ENCODE measurements at regions not wholly inside any gene's neighbourhood (a gene's known extent, or its start where the extent isn't known, plus 50 kb on each side); places are given as distances from the start of the nearest gene placed in this dataset.

DNA sequence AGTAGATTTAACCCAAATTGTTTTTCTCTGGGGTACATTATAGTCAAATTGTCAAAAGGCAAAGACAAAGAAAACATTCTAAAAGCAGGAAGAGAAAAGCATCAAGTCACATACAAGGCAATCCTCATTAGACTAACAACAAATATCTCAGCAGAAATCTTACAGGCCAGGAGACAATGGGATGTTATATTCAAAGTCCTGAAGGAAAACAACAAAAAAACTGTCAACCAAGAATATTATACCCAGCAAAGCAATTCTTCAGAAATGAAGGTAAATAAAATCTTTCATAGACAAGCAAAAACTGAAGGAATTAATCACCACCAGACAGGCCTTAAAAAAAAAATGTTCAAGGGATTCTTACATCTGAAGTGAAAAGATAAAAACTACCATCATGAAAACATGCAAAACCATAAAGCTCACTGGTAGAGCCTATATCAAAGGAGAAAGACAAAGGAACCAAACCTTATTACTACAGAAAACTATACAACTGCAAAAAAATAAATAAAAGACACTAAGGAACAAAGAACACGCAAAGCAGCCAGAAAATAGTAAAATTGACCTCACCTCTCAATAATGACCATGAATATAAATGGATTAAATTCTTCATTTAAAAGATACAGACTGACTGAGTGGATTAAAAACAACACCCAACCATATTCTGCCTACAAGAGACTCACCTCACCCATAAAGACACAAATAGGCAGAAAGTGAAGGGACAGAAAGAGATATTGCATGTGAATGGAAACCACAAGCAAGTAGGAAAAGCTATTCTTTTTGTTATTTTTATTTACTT is 113.8 kb upstream of the ZC3H11B start:
- TF ChIP-seq, protein P1, sequence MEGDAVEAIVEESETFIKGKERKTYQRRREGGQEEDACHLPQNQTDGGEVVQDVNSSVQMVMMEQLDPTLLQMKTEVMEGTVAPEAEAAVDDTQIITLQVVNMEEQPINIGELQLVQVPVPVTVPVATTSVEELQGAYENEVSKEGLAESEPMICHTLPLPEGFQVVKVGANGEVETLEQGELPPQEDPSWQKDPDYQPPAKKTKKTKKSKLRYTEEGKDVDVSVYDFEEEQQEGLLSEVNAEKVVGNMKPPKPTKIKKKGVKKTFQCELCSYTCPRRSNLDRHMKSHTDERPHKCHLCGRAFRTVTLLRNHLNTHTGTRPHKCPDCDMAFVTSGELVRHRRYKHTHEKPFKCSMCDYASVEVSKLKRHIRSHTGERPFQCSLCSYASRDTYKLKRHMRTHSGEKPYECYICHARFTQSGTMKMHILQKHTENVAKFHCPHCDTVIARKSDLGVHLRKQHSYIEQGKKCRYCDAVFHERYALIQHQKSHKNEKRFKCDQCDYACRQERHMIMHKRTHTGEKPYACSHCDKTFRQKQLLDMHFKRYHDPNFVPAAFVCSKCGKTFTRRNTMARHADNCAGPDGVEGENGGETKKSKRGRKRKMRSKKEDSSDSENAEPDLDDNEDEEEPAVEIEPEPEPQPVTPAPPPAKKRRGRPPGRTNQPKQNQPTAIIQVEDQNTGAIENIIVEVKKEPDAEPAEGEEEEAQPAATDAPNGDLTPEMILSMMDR (IDR thresholded peaks at IDR 0.05): no peak
- TF ChIP-seq POLR2A (IDR thresholded peaks at IDR 0.05): no peak
